Lung (tissue), 11 donors: ENCODE measurements at regions not wholly inside any gene's neighbourhood (a gene's known extent, or its start where the extent isn't known, plus 50 kb on each side); places are given as distances from the start of the nearest gene placed in this dataset.

ENCODE experiments used
- ATAC-seq: fragments of 200-7000 bp; cut with Tn5 transposase; one replicate; pipeline ENCODE4 v1.9.1; 2020; ENCODE audit warnings: moderate number of reproducible peaks; ENCODE audit not compliant: insufficient read depth, low FRiP score
- DNase-seq, 3 donors: peaks; one replicate each; pipeline ENCODE4 v3.0.0-alpha.2; 2013 to 2017
- H3K27ac ChIP-seq, 2 donors: one replicate each; pipeline ENCODE4 v1.5.1; 2013; ENCODE audit warnings: mild to moderate bottlenecking in 2 of 2, moderate library complexity in 2 of 2, control low read depth in 1 of 2, inconsistent platforms in 1 of 2, low read depth in 1 of 2, low read length in 1 of 2
- H3K27me3 ChIP-seq, 3 donors: one replicate each; pipeline ENCODE4 v1.5.1; 2013; ENCODE audit warnings: low read length in 2 of 3; ENCODE audit not compliant: control insufficient read depth in 3 of 3, insufficient read depth in 3 of 3
- H3K36me3 ChIP-seq, 4 donors: one replicate each; pipeline ENCODE4 v1.5.1; 2013; ENCODE audit warnings: low read length in 4 of 4, mild to moderate bottlenecking in 1 of 4, moderate library complexity in 1 of 4; ENCODE audit not compliant: control insufficient read depth in 4 of 4, insufficient read depth in 4 of 4
- H3K4me1 ChIP-seq, 5 donors: one replicate each; pipeline ENCODE4 v1.5.1; 2013; ENCODE audit warnings: low read length in 5 of 5, mild to moderate bottlenecking in 2 of 5, moderate library complexity in 1 of 5; ENCODE audit not compliant: control insufficient read depth in 5 of 5, insufficient read depth in 5 of 5
- H3K4me3 ChIP-seq: one replicate; pipeline ENCODE4 v1.5.1; 2013; ENCODE audit warnings: mild to moderate bottlenecking, control low read depth, moderate library complexity
- H3K9ac ChIP-seq, 2 donors: one replicate each; pipeline ENCODE4 v1.5.1; 2013; ENCODE audit warnings: low read length in 2 of 2, control low read depth in 1 of 2; ENCODE audit not compliant: insufficient read depth in 1 of 2
- H3K9me3 ChIP-seq, 4 donors: one replicate each; pipeline ENCODE4 v1.5.1; 2013; ENCODE audit warnings: low read length in 3 of 4, mild to moderate bottlenecking in 1 of 4, moderate library complexity in 1 of 4; ENCODE audit not compliant: control insufficient read depth in 4 of 4, insufficient read depth in 3 of 4
- WGBS, 2 donors: extraction: QIAGEN DNeasy Blood & Tissue Kit; methylation state at CpG; one replicate each; pipeline ENCODE4 v1.1.7; 2013; 5-methylcytosine and 5-hydroxymethylcytosine counted together
- TF ChIP-seq, protein P1 (sequence below): IDR thresholded peaks from 2 replicates; pipeline ENCODE4 v1.5.1; 2012; ENCODE audit warnings: mild to moderate bottlenecking; ENCODE audit errors: control extremely low read depth, extremely low read depth
- donor health status: control.
- donor health status: control.
- donor health status: Bipolar disorder and iron deficiency.
- donor health status: healthy.
- donor health status: DM: yes; HTN: yes; CAD: no.

DNA sequence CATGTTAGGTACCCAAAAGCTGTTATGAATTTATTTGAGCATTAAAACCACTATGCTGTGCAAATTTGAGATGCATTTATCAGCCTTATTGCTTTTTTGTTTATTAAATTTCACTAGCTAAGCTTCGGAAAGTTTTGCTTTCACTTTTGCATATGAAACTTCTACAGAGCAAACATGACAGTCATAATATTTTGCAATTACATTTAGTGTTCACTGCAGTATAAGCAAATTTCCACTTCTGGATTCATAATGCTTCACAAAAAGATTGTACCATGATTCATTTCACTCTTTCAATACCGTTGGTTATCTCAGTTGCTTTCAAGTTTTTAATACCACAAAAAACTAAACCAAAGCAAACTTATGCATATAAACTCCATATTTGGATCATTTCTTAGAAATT is 228.7 kb upstream of the SLC8A1 start:
- Histone ChIP-seq H3K4me1 (no peaks in the 10 kb centered on the region), H3K27ac (no peak overlapping the region), H3K36me3 (no peaks in the 10 kb centered on the region), H3K9ac (no peak overlapping the region), H3K9me3 (peaks cover 0 to 5% (median 0%) of the 10 kb centered on the region in 4 donors), H3K27me3 (no peaks in the 10 kb centered on the region), H3K4me3 (no peak overlapping the region)
- WGBS, 2 donors, result 23 to 31% methylated on average over 2 of the region's 2 CpGs
- ATAC-seq (no peak), DNase-seq (peak in 2 of 3 donors; percentile 1 to 28)
- TF ChIP-seq, protein P1, sequence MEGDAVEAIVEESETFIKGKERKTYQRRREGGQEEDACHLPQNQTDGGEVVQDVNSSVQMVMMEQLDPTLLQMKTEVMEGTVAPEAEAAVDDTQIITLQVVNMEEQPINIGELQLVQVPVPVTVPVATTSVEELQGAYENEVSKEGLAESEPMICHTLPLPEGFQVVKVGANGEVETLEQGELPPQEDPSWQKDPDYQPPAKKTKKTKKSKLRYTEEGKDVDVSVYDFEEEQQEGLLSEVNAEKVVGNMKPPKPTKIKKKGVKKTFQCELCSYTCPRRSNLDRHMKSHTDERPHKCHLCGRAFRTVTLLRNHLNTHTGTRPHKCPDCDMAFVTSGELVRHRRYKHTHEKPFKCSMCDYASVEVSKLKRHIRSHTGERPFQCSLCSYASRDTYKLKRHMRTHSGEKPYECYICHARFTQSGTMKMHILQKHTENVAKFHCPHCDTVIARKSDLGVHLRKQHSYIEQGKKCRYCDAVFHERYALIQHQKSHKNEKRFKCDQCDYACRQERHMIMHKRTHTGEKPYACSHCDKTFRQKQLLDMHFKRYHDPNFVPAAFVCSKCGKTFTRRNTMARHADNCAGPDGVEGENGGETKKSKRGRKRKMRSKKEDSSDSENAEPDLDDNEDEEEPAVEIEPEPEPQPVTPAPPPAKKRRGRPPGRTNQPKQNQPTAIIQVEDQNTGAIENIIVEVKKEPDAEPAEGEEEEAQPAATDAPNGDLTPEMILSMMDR, result no peak

DNA sequence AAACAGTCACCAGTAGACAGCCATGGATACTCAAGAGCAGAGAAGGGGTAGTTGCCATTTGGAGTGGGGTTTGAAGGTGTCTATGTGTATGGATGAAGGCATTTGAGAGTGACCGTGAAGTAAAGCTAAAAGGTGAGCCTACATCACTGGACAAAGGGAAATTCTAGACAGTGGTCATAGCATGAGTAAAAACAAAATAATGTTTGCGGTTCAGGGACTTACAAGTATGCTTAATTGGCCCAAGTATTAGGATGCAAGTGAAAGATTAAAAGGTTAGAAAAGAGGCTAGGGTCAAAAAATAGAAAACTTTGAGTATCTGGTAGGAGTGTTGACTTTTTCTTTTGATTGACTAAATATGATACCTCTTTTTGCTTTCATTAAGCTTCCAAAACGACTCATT is 238.1 kb upstream of the SLC8A1 start:
- DNase-seq, result no peak
- no peaks in the 10 kb centered on the region for H3K36me3 ChIP-seq
- no peak overlapping the region for H3K27ac ChIP-seq
- no peak for ATAC-seq
- H3K9ac ChIP-seq, result no peak overlapping the region
- H3K4me3 ChIP-seq, result no peak overlapping the region
- H3K9me3 ChIP-seq, result no peaks in the 10 kb centered on the region
- no peaks in the 10 kb centered on the region for H3K4me1 ChIP-seq
- TF ChIP-seq, protein P1, result no peak
- no peaks in the 10 kb centered on the region for H3K27me3 ChIP-seq
- WGBS, 2 donors, result 81 to 90% methylated on average over 3 of the region's 3 CpGs

DNA sequence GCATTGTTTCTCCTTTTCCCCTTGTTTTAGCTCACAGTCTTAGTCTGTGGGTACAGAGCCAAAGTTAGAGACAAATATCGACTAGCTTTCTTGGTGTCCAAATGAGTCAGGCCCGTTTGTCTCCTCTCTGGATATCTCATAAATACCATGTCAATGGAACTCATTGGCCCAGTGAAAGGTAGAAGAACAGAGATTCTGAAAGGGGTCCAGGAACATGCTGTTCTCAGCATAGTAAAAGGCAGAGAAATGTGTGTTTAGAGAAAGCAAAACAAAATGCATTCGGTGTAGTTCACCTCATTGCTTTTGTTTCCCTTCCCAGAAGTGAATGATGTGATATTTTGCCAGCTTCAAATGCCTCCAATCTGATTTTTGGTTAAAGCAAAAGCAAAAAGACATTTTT is 238.6 kb upstream of the SLC8A1 start:
- WGBS, 2 donors, result 84 to 93% methylated on average over 3 of the region's 3 CpGs
- H3K36me3 ChIP-seq, result no peaks in the 10 kb centered on the region
- H3K27ac ChIP-seq, result no peak overlapping the region

More for the DNA sequence above, 238.6 kb upstream of the SLC8A1 start:
- DNase-seq (no peak), ATAC-seq (no peak)
- TF ChIP-seq, protein P1, result no peak
- no peak overlapping the region for H3K9ac ChIP-seq
- H3K27me3 ChIP-seq, result no peaks in the 10 kb centered on the region
- H3K4me1 ChIP-seq, result no peaks in the 10 kb centered on the region
- H3K4me3 ChIP-seq, result no peak overlapping the region
- no peaks in the 10 kb centered on the region for H3K9me3 ChIP-seq
